ENCODE measurements at regions not wholly inside any gene's neighbourhood (a gene's known extent, or its start where the extent isn't known, plus 50 kb on each side); places are given as distances from the start of the nearest gene placed in this dataset.

GRCh38 chr18:40707797-40708196, 1247.2 kb upstream of the PIK3C3 start:
- DNase-seq (ENCODE audit: low read depth in 4 of 6, low spot score in 6 of 6) = no peak
- no peaks in the 10 kb centered on the region for H3K4me1 ChIP-seq (ENCODE audit: control insufficient read depth, insufficient read depth, low read length)
- no peaks in the 10 kb centered on the region for H3K27me3 ChIP-seq (ENCODE audit: control insufficient read depth, insufficient read depth, low read length)
- no CpG with 5 or more reads among the region's 1 CpG for WGBS (ENCODE audit: insufficient coverage)
- no peaks in the 10 kb centered on the region for H3K9me3 ChIP-seq (ENCODE audit: control insufficient read depth, insufficient read depth, low read length)
- no peaks in the 10 kb centered on the region for H3K36me3 ChIP-seq (ENCODE audit: control insufficient read depth, insufficient read depth, low read length)
- H3K27ac ChIP-seq (ENCODE audit: low read depth, low read length) = no peak overlapping the region
- no peak overlapping the region for H3K4me3 ChIP-seq (ENCODE audit: low read depth, low read length)

- Histone ChIP-seq H3K27ac (ENCODE audit: low read depth, low read length) (no peak overlapping the region), H3K4me3 (ENCODE audit: low read depth, low read length) (no peak overlapping the region), H3K4me1 (ENCODE audit: control insufficient read depth, insufficient read depth, low read length) (no peaks in the 10 kb centered on the region), H3K9me3 (ENCODE audit: control insufficient read depth, insufficient read depth, low read length) (peaks cover 7% of the 10 kb centered on the region), H3K27me3 (ENCODE audit: control insufficient read depth, insufficient read depth, low read length) (no peaks in the 10 kb centered on the region), H3K36me3 (ENCODE audit: control insufficient read depth, insufficient read depth, low read length) (no peaks in the 10 kb centered on the region)
- no peak for DNase-seq (ENCODE audit: low read depth in 4 of 6, low spot score in 6 of 6)
Observed at GRCh38 chr18:40698129-40698528, 1256.9 kb upstream of the PIK3C3 start.

GRCh38 chr18:40695526-40695925, 1259.5 kb upstream of the PIK3C3 start:
- WGBS (ENCODE audit: insufficient coverage) = no CpG with 5 or more reads among the region's 1 CpG
- DNase-seq (ENCODE audit: low read depth in 4 of 6, low spot score in 6 of 6) = no peak

GRCh38 chr18:40692871-40693270, 1262.2 kb upstream of the PIK3C3 start:
- no peaks in the 10 kb centered on the region for H3K27me3 ChIP-seq (ENCODE audit: control insufficient read depth, insufficient read depth, low read length)
- H3K36me3 ChIP-seq (ENCODE audit: control insufficient read depth, insufficient read depth, low read length) = no peaks in the 10 kb centered on the region
- WGBS (ENCODE audit: insufficient coverage) = no CpG with 5 or more reads among the region's 3 CpGs
- no peaks in the 10 kb centered on the region for H3K4me1 ChIP-seq (ENCODE audit: control insufficient read depth, insufficient read depth, low read length)
- H3K9me3 ChIP-seq (ENCODE audit: control insufficient read depth, insufficient read depth, low read length) = peaks cover 7% of the 10 kb centered on the region
- no peak for DNase-seq (ENCODE audit: low read depth in 4 of 6, low spot score in 6 of 6)
- no peak overlapping the region for H3K27ac ChIP-seq (ENCODE audit: low read depth, low read length)
- no peak overlapping the region for H3K4me3 ChIP-seq (ENCODE audit: low read depth, low read length)

More at GRCh38 chr18:40695526-40695925, 1259.5 kb upstream of the PIK3C3 start:
- Histone ChIP-seq H3K4me3 (ENCODE audit: low read depth, low read length) (no peak overlapping the region), H3K36me3 (ENCODE audit: control insufficient read depth, insufficient read depth, low read length) (no peaks in the 10 kb centered on the region), H3K27ac (ENCODE audit: low read depth, low read length) (no peak overlapping the region), H3K27me3 (ENCODE audit: control insufficient read depth, insufficient read depth, low read length) (no peaks in the 10 kb centered on the region), H3K9me3 (ENCODE audit: control insufficient read depth, insufficient read depth, low read length) (peaks cover 7% of the 10 kb centered on the region), H3K4me1 (ENCODE audit: control insufficient read depth, insufficient read depth, low read length) (no peaks in the 10 kb centered on the region)

GRCh38 chr18:40690062-40690461, 1265.0 kb upstream of the PIK3C3 start:
- peaks cover 7% of the 10 kb centered on the region for H3K9me3 ChIP-seq (ENCODE audit: control insufficient read depth, insufficient read depth, low read length)
- no peaks in the 10 kb centered on the region for H3K27me3 ChIP-seq (ENCODE audit: control insufficient read depth, insufficient read depth, low read length)
- no peaks in the 10 kb centered on the region for H3K4me1 ChIP-seq (ENCODE audit: control insufficient read depth, insufficient read depth, low read length)
- no peak for DNase-seq (ENCODE audit: low read depth in 4 of 6, low spot score in 6 of 6)
- no peak overlapping the region for H3K27ac ChIP-seq (ENCODE audit: low read depth, low read length)
- H3K4me3 ChIP-seq (ENCODE audit: low read depth, low read length) = no peak overlapping the region
- no CpG with 5 or more reads among the region's 2 CpGs for WGBS (ENCODE audit: insufficient coverage)
- H3K36me3 ChIP-seq (ENCODE audit: control insufficient read depth, insufficient read depth, low read length) = no peaks in the 10 kb centered on the region

- DNase-seq (ENCODE audit: low read depth in 4 of 6, low spot score in 6 of 6) = no peak
- no peaks in the 10 kb centered on the region for H3K36me3 ChIP-seq (ENCODE audit: control insufficient read depth, insufficient read depth, low read length)
- H3K27ac ChIP-seq (ENCODE audit: low read depth, low read length) = no peak overlapping the region
- H3K4me3 ChIP-seq (ENCODE audit: low read depth, low read length) = no peak overlapping the region
- H3K27me3 ChIP-seq (ENCODE audit: control insufficient read depth, insufficient read depth, low read length) = no peaks in the 10 kb centered on the region
- H3K4me1 ChIP-seq (ENCODE audit: control insufficient read depth, insufficient read depth, low read length) = no peaks in the 10 kb centered on the region
- WGBS (ENCODE audit: insufficient coverage) = no CpG with 5 or more reads among the region's 2 CpGs
- H3K9me3 ChIP-seq (ENCODE audit: control insufficient read depth, insufficient read depth, low read length) = no peaks in the 10 kb centered on the region
Observed at GRCh38 chr18:40687399-40687798, 1267.6 kb upstream of the PIK3C3 start.

GRCh38 chr18:40686836-40687235, 1268.2 kb upstream of the PIK3C3 start:
- H3K9me3 ChIP-seq (ENCODE audit: control insufficient read depth, insufficient read depth, low read length) = no peaks in the 10 kb centered on the region
- no peak overlapping the region for H3K4me3 ChIP-seq (ENCODE audit: low read depth, low read length)
- H3K27me3 ChIP-seq (ENCODE audit: control insufficient read depth, insufficient read depth, low read length) = no peaks in the 10 kb centered on the region
- H3K27ac ChIP-seq (ENCODE audit: low read depth, low read length) = no peak overlapping the region
- H3K36me3 ChIP-seq (ENCODE audit: control insufficient read depth, insufficient read depth, low read length) = no peaks in the 10 kb centered on the region
- 50% methylated on average over 1 of the region's 3 CpGs for WGBS (ENCODE audit: insufficient coverage)
- no peak for DNase-seq (ENCODE audit: low read depth in 4 of 6, low spot score in 6 of 6)
- no peaks in the 10 kb centered on the region for H3K4me1 ChIP-seq (ENCODE audit: control insufficient read depth, insufficient read depth, low read length)

- no peak for DNase-seq (ENCODE audit: low read depth in 4 of 6, low spot score in 6 of 6)
- Histone ChIP-seq H3K27ac (ENCODE audit: low read depth, low read length) (no peak overlapping the region), H3K36me3 (ENCODE audit: control insufficient read depth, insufficient read depth, low read length) (no peaks in the 10 kb centered on the region), H3K9me3 (ENCODE audit: control insufficient read depth, insufficient read depth, low read length) (no peaks in the 10 kb centered on the region), H3K27me3 (ENCODE audit: control insufficient read depth, insufficient read depth, low read length) (no peaks in the 10 kb centered on the region), H3K4me1 (ENCODE audit: control insufficient read depth, insufficient read depth, low read length) (no peaks in the 10 kb centered on the region), H3K4me3 (ENCODE audit: low read depth, low read length) (no peak overlapping the region)
- WGBS (ENCODE audit: insufficient coverage) = no CpG with 5 or more reads among the region's 2 CpGs
Observed at GRCh38 chr18:40685219-40685618, 1269.8 kb upstream of the PIK3C3 start.

- WGBS (ENCODE audit: insufficient coverage) = no CpG with 5 or more reads among the region's 2 CpGs
- Histone ChIP-seq H3K36me3 (ENCODE audit: control insufficient read depth, insufficient read depth, low read length) (no peaks in the 10 kb centered on the region), H3K27me3 (ENCODE audit: control insufficient read depth, insufficient read depth, low read length) (no peaks in the 10 kb centered on the region), H3K9me3 (ENCODE audit: control insufficient read depth, insufficient read depth, low read length) (no peaks in the 10 kb centered on the region), H3K27ac (ENCODE audit: low read depth, low read length) (no peak overlapping the region), H3K4me1 (ENCODE audit: control insufficient read depth, insufficient read depth, low read length) (no peaks in the 10 kb centered on the region), H3K4me3 (ENCODE audit: low read depth, low read length) (no peak overlapping the region)
- no peak for DNase-seq (ENCODE audit: low read depth in 4 of 6, low spot score in 6 of 6)
Observed at GRCh38 chr18:40678318-40678717, 1276.7 kb upstream of the PIK3C3 start.

GRCh38 chr18:40676668-40677067, 1278.4 kb upstream of the PIK3C3 start:
- no peaks in the 10 kb centered on the region for H3K4me1 ChIP-seq (ENCODE audit: control insufficient read depth, insufficient read depth, low read length)
- no peaks in the 10 kb centered on the region for H3K27me3 ChIP-seq (ENCODE audit: control insufficient read depth, insufficient read depth, low read length)
- no peak overlapping the region for H3K27ac ChIP-seq (ENCODE audit: low read depth, low read length)
- WGBS (ENCODE audit: insufficient coverage) = 80% methylated on average over 1 of the region's 1 CpG
- DNase-seq (ENCODE audit: low read depth in 4 of 6, low spot score in 6 of 6) = no peak
- no peaks in the 10 kb centered on the region for H3K9me3 ChIP-seq (ENCODE audit: control insufficient read depth, insufficient read depth, low read length)
- H3K36me3 ChIP-seq (ENCODE audit: control insufficient read depth, insufficient read depth, low read length) = no peaks in the 10 kb centered on the region
- no peak overlapping the region for H3K4me3 ChIP-seq (ENCODE audit: low read depth, low read length)
